A549 (cell line): ENCODE measurements at regions not wholly inside any gene's neighbourhood (a gene's known extent, or its start where the extent isn't known, plus 50 kb on each side); places are given as distances from the start of the nearest gene placed in this dataset.
"Not testable (repeated sequence)": the region's sequence is repeated elsewhere in the genome, so short reads cannot be mapped to it uniquely, and the experiment has no call there.

Experiments used
- ATAC-seq, 2 experiments: fragments of 200-7000 bp in 1 of 2; fragments of >200 bp in 1 of 2; cut with Nextera tagmentation in 1 of 2; cut with Tn5 transposase in 1 of 2; 3 replicates each; pipeline versions ENCODE4 v1.8.0 to v1.9.1; 2018 to 2020; ENCODE audit warnings: mild to moderate bottlenecking in 1 of 2, moderate library complexity in 1 of 2
- CTCF ChIA-PET: fragments of 300-600 bp; sonication (Branson Sonifier 250); formaldehyde crosslinking; extraction: SDS; loops from one replicate; lab custom pipeline; 2021; ENCODE audit warnings: antibody characterized with exemption, inconsistent platforms; lab: Yijun Ruan, JAX
- POLR2A ChIA-PET: fragments of 350-600 bp; formaldehyde crosslinking; extraction: SDS; loops from one replicate; lab custom pipeline; 2021; ENCODE audit warnings: antibody characterized with exemption, inconsistent platforms; lab: Yijun Ruan, JAX
- DNase-seq, 2 experiments: peaks; one replicate each; pipeline versions ENCODE4 v3.0.0 to v3.0.0-alpha.2; 2011 to 2016; ENCODE audit warnings: low read depth in 1 of 2, low spot score in 1 of 2
- FAIRE-seq: peaks from 2 replicates; lab custom pipeline; 2011; peaks lifted over from hg19 to GRCh38; lab: Jason Lieb, UNC
- H3K27ac ChIP-seq, 2 experiments: fragments of >200 bp; sonication (Bioruptor Twin); formaldehyde crosslinking; 3 replicates each; pipeline ENCODE4 v1.5.1; 2016 to 2017
- H3K4me1 ChIP-seq: fragments of >200 bp; sonication (Bioruptor Twin); formaldehyde crosslinking; 3 replicates; pipeline ENCODE4 v1.6.1; 2016
- H3K4me2 ChIP-seq: fragments of >200 bp; sonication (Bioruptor Twin); formaldehyde crosslinking; 3 replicates; pipeline ENCODE4 v1.6.1; 2016
- H3K4me3 ChIP-seq: fragments of >200 bp; sonication (Bioruptor Twin); formaldehyde crosslinking; 3 replicates; pipeline ENCODE4 v1.5.1; 2016
- H3K9me3 ChIP-seq: fragments of >200 bp; sonication (Bioruptor Twin); formaldehyde crosslinking; 3 replicates; pipeline ENCODE4 v1.6.1; 2016
- CBX2 ChIP-seq: fragments of 200-600 bp; sonication (generic); IDR thresholded peaks from 2 replicates; pipeline ENCODE4 v1.6.1; 2016; ENCODE audit warnings: low read depth, mild to moderate bottlenecking, borderline replicate concordance
- CEBPB ChIP-seq, 2 experiments: fragments of >200 bp in 1 of 2; sonication (Bioruptor Twin) in 1 of 2; formaldehyde crosslinking in 1 of 2; IDR thresholded peaks; 2 replicates each; pipeline ENCODE4 v1.6.1; 2012 to 2016
- CHD2 ChIP-seq: fragments of 150-350 bp; IDR thresholded peaks from 2 replicates; pipeline ENCODE4 v1.6.1; 2014; ENCODE audit warnings: low read length; ENCODE audit not compliant: partially characterized antibody
- EHF ChIP-seq: fragments of 250-450 bp; sonication (Bioruptor Pico); IDR thresholded peaks from 2 replicates; pipeline ENCODE4 v1.5.0; 2020; ENCODE audit warnings: mild to moderate bottlenecking
- EHMT2 ChIP-seq: fragments of 200-600 bp; sonication (generic); IDR thresholded peaks from 2 replicates; pipeline ENCODE4 v1.6.1; 2016; ENCODE audit warnings: antibody characterized with exemption, low read depth, mild to moderate bottlenecking, moderate library complexity
- FOSB ChIP-seq: fragments of 250-450 bp; sonication (Bioruptor Pico); IDR thresholded peaks from 2 replicates; pipeline ENCODE4 v1.5.0; 2020; ENCODE audit warnings: mild to moderate bottlenecking, moderate library complexity
- FOXS1 ChIP-seq: fragments of 250-450 bp; sonication (Bioruptor Pico); IDR thresholded peaks from 2 replicates; pipeline ENCODE4 v1.5.0; 2020; ENCODE audit warnings: mild to moderate bottlenecking, moderate library complexity
- HEYL ChIP-seq: fragments of 250-450 bp; sonication (Bioruptor Pico); IDR thresholded peaks from 2 replicates; pipeline ENCODE4 v1.8.0; 2021; ENCODE audit warnings: mild to moderate bottlenecking, moderate library complexity
- HOXB5 ChIP-seq: fragments of 250-450 bp; sonication (Bioruptor Pico); IDR thresholded peaks from 2 replicates; pipeline ENCODE4 v1.5.0; 2020; ENCODE audit warnings: mild to moderate bottlenecking, moderate library complexity
- KDM1A ChIP-seq: fragments of 200-600 bp; sonication (generic); IDR thresholded peaks from 2 replicates; pipeline ENCODE4 v1.6.1; 2016; ENCODE audit warnings: low read depth, mild to moderate bottlenecking
- MAZ ChIP-seq: fragments of 150-350 bp; IDR thresholded peaks from 2 replicates; pipeline ENCODE4 v1.6.1; 2014; ENCODE audit warnings: antibody characterized with exemption, low read depth, low read length, borderline replicate concordance
- POLR2A ChIP-seq: IDR thresholded peaks from 2 replicates; pipeline ENCODE4 v1.6.1; 2012; ENCODE audit warnings: mild to moderate bottlenecking, low read length
- RARB ChIP-seq: fragments of 250-450 bp; sonication (Bioruptor Pico); IDR thresholded peaks from 2 replicates; pipeline ENCODE4 v1.8.0; 2021; ENCODE audit warnings: mild to moderate bottlenecking, moderate library complexity
- RFX5 ChIP-seq: fragments of 450-650 bp; IDR thresholded peaks from 2 replicates; pipeline ENCODE4 v1.7.1; 2014; ENCODE audit warnings: antibody characterized with exemption, mild to moderate bottlenecking, moderate library complexity
- SMC3 ChIP-seq: fragments of >200 bp; sonication (Bioruptor Twin); formaldehyde crosslinking; IDR thresholded peaks from 3 replicates; pipeline ENCODE4 v1.6.1; 2018; ENCODE audit warnings: inconsistent platforms
- TFCP2L1 ChIP-seq: fragments of 250-450 bp; sonication (Bioruptor Pico); IDR thresholded peaks from 2 replicates; pipeline ENCODE4 v1.5.0; 2021; ENCODE audit warnings: mild to moderate bottlenecking
- ZFP36 ChIP-seq: fragments of 450-650 bp; IDR thresholded peaks from 2 replicates; pipeline ENCODE4 v1.6.1; 2014; ENCODE audit warnings: borderline replicate concordance; ENCODE audit not compliant: partially characterized antibody
- ZSCAN20 ChIP-seq: fragments of 250-450 bp; sonication (Bioruptor Pico); IDR thresholded peaks from 2 replicates; pipeline ENCODE4 v1.8.0; 2022; ENCODE audit warnings: mild to moderate bottlenecking, moderate library complexity
- WGBS: methylation state at CpG from one replicate; pipeline ENCODE4 v1.1.6; 2017; ENCODE audit errors: missing lambda C conversion rate; 5-methylcytosine and 5-hydroxymethylcytosine counted together
- TF ChIP-seq, protein P1 (sequence below): fragments of >200 bp; sonication (Bioruptor Twin); formaldehyde crosslinking; IDR thresholded peaks from 3 replicates; pipeline ENCODE4 v1.6.1; 2016
- TF ChIP-seq, protein P2 (sequence below): fragments of 450-650 bp; IDR thresholded peaks from 2 replicates; pipeline ENCODE4 v1.6.1; 2014; ENCODE audit warnings: antibody characterized with exemption
- TF ChIP-seq, protein P3 (sequence below): fragments of 200-600 bp; sonication (generic); IDR thresholded peaks from 2 replicates; pipeline ENCODE4 v1.6.1; 2016; ENCODE audit warnings: antibody characterized with exemption, mild to moderate bottlenecking, moderate library complexity
- TF ChIP-seq, protein P4 (sequence below): fragments of 150-350 bp; IDR thresholded peaks from 2 replicates; pipeline ENCODE4 v1.6.1; 2014; ENCODE audit warnings: low read depth, mild to moderate bottlenecking, low read length
- TF ChIP-seq, protein P5 (sequence below): fragments of 250-450 bp; sonication (Bioruptor Pico); IDR thresholded peaks from 2 replicates; pipeline ENCODE4 v1.5.0; 2021; ENCODE audit warnings: mild to moderate bottlenecking, moderate library complexity, borderline replicate concordance

DNA sequence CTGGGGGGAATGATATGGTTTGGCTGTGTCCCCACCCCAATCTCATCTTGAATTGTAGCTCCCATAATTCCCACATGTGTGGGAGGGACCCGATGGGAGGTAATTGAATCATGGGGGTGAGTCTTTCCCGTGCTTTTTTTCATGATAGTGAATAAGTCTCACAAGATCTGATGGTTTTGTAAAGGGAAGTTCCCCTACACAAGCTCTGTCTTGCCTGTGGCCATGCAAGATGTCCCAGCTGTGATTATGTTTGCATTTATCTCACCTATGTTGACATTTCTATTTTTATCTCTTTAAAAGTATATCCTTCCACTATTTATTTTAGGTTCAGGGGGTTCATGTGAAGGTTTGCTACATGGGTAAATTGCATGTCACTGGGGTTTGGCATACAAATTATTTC, 323.9 kb upstream of the GLI3 start:
- no peaks in the 10 kb centered on the region for H3K4me1 ChIP-seq
- no peaks in the 10 kb centered on the region for H3K9me3 ChIP-seq
- POLR2A ChIA-PET = no interaction called here

DNA sequence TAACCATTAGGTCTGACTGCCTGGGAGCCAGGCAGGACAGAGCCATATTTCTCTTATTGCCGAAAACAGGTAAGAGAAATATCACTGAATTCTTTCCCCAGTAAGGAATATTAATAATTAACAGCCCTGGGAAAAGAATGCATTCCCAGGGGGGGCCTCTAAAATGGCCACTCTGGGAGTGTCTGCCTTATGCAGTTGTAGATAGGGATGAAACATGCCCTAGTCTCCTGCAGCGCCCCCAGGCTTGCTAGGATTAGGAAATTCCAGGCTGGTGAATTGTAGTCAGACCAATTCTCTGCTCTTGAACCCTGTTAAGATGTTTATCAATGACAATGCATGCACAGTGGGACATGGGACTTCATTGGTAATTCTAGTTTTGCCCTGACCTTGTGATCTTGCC, 317.9 kb upstream of the GLI3 start:
- H3K27ac ChIP-seq, ATAC-seq, POLR2A ChIA-PET, CTCF ChIA-PET, FAIRE-seq, H3K4me2 ChIP-seq, H3K4me1 ChIP-seq, H3K9me3 ChIP-seq, DNase-seq, H3K4me3 ChIP-seq: not testable (repeated sequence)
- WGBS = 0% methylated on average over 2 of the region's 2 CpGs

More for the DNA sequence above, 323.9 kb upstream of the GLI3 start:
- Histone ChIP-seq H3K27ac (no peak overlapping the region), H3K4me3 (no peak overlapping the region), H3K4me2 (no peak overlapping the region)
- ATAC-seq (no peak), DNase-seq (no peak), FAIRE-seq (no peak)
- TF ChIP-seq HEYL = no peak
- TF ChIP-seq, protein P1, sequence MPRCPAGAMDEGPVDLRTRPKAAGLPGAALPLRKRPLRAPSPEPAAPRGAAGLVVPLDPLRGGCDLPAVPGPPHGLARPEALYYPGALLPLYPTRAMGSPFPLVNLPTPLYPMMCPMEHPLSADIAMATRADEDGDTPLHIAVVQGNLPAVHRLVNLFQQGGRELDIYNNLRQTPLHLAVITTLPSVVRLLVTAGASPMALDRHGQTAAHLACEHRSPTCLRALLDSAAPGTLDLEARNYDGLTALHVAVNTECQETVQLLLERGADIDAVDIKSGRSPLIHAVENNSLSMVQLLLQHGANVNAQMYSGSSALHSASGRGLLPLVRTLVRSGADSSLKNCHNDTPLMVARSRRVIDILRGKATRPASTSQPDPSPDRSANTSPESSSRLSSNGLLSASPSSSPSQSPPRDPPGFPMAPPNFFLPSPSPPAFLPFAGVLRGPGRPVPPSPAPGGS = no peak
- TF ChIP-seq CBX2 = no peak
- TF ChIP-seq EHF (CRISPR knock-in tag) = no peak
- TF ChIP-seq ZFP36 = no peak
- TF ChIP-seq, protein P2, sequence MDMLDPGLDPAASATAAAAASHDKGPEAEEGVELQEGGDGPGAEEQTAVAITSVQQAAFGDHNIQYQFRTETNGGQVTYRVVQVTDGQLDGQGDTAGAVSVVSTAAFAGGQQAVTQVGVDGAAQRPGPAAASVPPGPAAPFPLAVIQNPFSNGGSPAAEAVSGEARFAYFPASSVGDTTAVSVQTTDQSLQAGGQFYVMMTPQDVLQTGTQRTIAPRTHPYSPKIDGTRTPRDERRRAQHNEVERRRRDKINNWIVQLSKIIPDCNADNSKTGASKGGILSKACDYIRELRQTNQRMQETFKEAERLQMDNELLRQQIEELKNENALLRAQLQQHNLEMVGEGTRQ = no peak
- TF ChIP-seq CHD2 = no peak
- TF ChIP-seq POLR2A = no peak
- no peak for TF ChIP-seq FOSB
- TF ChIP-seq CEBPB (IDR thresholded peaks at IDR 0.05) = no peak
- no peak for TF ChIP-seq RFX5
- TF ChIP-seq RARB (CRISPR knock-in tag) = no peak
- TF ChIP-seq, protein P3, sequence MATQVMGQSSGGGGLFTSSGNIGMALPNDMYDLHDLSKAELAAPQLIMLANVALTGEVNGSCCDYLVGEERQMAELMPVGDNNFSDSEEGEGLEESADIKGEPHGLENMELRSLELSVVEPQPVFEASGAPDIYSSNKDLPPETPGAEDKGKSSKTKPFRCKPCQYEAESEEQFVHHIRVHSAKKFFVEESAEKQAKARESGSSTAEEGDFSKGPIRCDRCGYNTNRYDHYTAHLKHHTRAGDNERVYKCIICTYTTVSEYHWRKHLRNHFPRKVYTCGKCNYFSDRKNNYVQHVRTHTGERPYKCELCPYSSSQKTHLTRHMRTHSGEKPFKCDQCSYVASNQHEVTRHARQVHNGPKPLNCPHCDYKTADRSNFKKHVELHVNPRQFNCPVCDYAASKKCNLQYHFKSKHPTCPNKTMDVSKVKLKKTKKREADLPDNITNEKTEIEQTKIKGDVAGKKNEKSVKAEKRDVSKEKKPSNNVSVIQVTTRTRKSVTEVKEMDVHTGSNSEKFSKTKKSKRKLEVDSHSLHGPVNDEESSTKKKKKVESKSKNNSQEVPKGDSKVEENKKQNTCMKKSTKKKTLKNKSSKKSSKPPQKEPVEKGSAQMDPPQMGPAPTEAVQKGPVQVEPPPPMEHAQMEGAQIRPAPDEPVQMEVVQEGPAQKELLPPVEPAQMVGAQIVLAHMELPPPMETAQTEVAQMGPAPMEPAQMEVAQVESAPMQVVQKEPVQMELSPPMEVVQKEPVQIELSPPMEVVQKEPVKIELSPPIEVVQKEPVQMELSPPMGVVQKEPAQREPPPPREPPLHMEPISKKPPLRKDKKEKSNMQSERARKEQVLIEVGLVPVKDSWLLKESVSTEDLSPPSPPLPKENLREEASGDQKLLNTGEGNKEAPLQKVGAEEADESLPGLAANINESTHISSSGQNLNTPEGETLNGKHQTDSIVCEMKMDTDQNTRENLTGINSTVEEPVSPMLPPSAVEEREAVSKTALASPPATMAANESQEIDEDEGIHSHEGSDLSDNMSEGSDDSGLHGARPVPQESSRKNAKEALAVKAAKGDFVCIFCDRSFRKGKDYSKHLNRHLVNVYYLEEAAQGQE = no peak
- WGBS = 0% methylated on average over 2 of the region's 2 CpGs
- CTCF ChIA-PET = interaction anchor here (1.4 kb wide), 1 partner anchor 13 kb away, joined by 5 read pairs; no protein-coding TSS in a partner anchor

DNA sequence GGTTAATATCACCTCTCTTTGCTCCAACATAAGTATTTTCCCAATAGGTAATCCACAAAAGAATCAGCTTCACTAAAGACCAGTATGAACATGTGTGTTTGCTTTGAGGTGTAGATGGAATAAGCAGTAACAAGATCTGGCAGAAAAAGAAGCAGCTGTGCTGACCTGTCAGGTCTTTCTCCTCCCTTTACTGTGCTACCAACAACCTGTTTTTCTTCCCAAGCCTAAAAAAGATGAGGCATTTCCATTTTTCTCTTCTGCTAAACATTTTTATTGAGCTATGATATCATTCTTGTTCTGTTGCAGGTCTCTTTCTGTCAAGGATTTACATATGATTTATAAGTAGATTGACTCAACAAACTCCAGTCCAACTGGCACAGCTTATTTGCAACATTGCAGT, 315.2 kb upstream of the GLI3 start:
- ChIA-PET POLR2A (no interaction called here), CTCF (no interaction called here)
- Histone ChIP-seq H3K27ac (no peak overlapping the region), H3K9me3 (no peaks in the 10 kb centered on the region), H3K4me3 (no peak overlapping the region), H3K4me2 (no peak overlapping the region), H3K4me1 (no peaks in the 10 kb centered on the region)
- no peak for ATAC-seq
- no peak for FAIRE-seq
- DNase-seq = no peak
- TF ChIP-seq SMC3 = no peak
- no peak for TF ChIP-seq MAZ
- TF ChIP-seq KDM1A = no peak
- TF ChIP-seq TFCP2L1 (CRISPR knock-in tag) = no peak
- no peak for TF ChIP-seq FOXS1 (CRISPR knock-in tag)
- TF ChIP-seq HOXB5 (CRISPR knock-in tag) = no peak
- TF ChIP-seq ZSCAN20 (CRISPR knock-in tag) = no peak
- TF ChIP-seq EHMT2 = no peak
- TF ChIP-seq, protein P4, sequence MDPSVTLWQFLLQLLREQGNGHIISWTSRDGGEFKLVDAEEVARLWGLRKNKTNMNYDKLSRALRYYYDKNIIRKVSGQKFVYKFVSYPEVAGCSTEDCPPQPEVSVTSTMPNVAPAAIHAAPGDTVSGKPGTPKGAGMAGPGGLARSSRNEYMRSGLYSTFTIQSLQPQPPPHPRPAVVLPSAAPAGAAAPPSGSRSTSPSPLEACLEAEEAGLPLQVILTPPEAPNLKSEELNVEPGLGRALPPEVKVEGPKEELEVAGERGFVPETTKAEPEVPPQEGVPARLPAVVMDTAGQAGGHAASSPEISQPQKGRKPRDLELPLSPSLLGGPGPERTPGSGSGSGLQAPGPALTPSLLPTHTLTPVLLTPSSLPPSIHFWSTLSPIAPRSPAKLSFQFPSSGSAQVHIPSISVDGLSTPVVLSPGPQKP = no peak
- TF ChIP-seq, protein P5, sequence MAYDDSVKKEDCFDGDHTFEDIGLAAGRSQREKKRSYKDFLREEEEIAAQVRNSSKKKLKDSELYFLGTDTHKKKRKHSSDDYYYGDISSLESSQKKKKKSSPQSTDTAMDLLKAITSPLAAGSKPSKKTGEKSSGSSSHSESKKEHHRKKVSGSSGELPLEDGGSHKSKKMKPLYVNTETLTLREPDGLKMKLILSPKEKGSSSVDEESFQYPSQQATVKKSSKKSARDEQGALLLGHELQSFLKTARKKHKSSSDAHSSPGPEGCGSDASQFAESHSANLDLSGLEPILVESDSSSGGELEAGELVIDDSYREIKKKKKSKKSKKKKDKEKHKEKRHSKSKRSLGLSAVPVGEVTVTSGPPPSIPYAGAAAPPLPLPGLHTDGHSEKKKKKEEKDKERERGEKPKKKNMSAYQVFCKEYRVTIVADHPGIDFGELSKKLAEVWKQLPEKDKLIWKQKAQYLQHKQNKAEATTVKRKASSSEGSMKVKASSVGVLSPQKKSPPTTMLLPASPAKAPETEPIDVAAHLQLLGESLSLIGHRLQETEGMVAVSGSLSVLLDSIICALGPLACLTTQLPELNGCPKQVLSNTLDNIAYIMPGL (CRISPR knock-in tag) = no peak
